Effector memory CD8-positive, alpha-beta T cell (primary cell): ENCODE measurements at regions not wholly inside any gene's neighbourhood (a gene's known extent, or its start where the extent isn't known, plus 50 kb on each side); places are given as distances from the start of the nearest gene placed in this dataset.

Experiments used
- ATAC-seq: fragments of 150-1000 bp; cut with Tn5 transposase; replicated peaks from 2 replicates; pipeline ENCODE4 v1.10.0; 2021; ENCODE audit warnings: mild to moderate bottlenecking, moderate library complexity
- DNase-seq, 3 experiments: peaks; one replicate each; pipeline ENCODE4 v3.0.0; 2021
- H3K27ac Mint-ChIP-seq, 2 donors: one replicate each; pipeline ENCODE4 v1.8.0; 2022; ENCODE audit warnings: mild to moderate bottlenecking in 2 of 2, mixed read lengths in 2 of 2, moderate library complexity in 2 of 2
- H3K27me3 Mint-ChIP-seq, 2 donors: one replicate each; pipeline ENCODE4 v1.8.0; 2022; ENCODE audit warnings: mixed read lengths in 2 of 2
- H3K36me3 Mint-ChIP-seq: one replicate; pipeline ENCODE4 v1.8.0; 2022; ENCODE audit warnings: mild to moderate bottlenecking, moderate library complexity, mixed read lengths; ENCODE audit not compliant: insufficient read depth
- H3K4me1 Mint-ChIP-seq, 2 donors: one replicate each; pipeline ENCODE4 v1.8.0; 2022; ENCODE audit warnings: low read depth in 2 of 2, mixed read lengths in 2 of 2
- H3K4me3 Mint-ChIP-seq, 2 donors: one replicate each; pipeline ENCODE4 v1.8.0; 2022; ENCODE audit warnings: mild to moderate bottlenecking in 2 of 2, mixed read lengths in 2 of 2, moderate library complexity in 2 of 2
- H3K9me3 Mint-ChIP-seq, 2 donors: one replicate each; pipeline ENCODE4 v1.8.0; 2022; ENCODE audit warnings: mixed read lengths in 2 of 2

DNA sequence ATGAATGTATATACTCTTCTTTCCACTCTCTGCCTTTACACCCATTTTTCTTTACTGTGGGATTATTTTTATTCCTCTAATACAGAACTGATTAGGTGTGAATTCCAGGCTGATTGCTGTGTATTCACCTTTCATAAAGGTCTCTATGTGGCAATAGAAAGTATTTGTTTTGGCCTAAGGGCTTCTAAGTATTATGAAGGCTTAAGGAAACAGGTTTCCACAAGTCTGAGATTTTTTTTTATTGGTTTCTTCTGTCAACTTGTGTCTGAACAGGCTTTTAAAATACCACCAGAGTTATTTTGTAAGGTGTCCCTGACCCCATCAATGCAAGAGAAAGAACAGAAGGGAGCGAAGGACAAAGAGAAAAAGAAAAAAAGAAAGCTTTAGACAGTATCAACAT is 1102.0 kb upstream of the SPRY2 start:
- no peak for ATAC-seq
- H3K4me1 Mint-ChIP-seq: no peaks in the 10 kb centered on the region

GRCh38 chr13:81425286-81425685 is 1084.4 kb upstream of the SPRY2 start:
- no peaks in the 10 kb centered on the region for H3K27me3 Mint-ChIP-seq
- DNase-seq (no peak), ATAC-seq (no peak)
- no peaks in the 10 kb centered on the region for H3K4me1 Mint-ChIP-seq
- H3K36me3 Mint-ChIP-seq: no peaks in the 10 kb centered on the region
- no peak overlapping the region for H3K27ac Mint-ChIP-seq
- peaks cover 5 to 7% of the 10 kb centered on the region in 2 donors for H3K9me3 Mint-ChIP-seq
- no peak overlapping the region for H3K4me3 Mint-ChIP-seq

More for the DNA sequence above, 1102.0 kb upstream of the SPRY2 start:
- H3K4me3 Mint-ChIP-seq: no peak overlapping the region
- H3K27me3 Mint-ChIP-seq: no peaks in the 10 kb centered on the region
- H3K36me3 Mint-ChIP-seq: no peaks in the 10 kb centered on the region
- peaks cover 5 to 14% of the 10 kb centered on the region in 2 donors for H3K9me3 Mint-ChIP-seq
- no peak overlapping the region for H3K27ac Mint-ChIP-seq
- no peak for DNase-seq

GRCh38 chr13:81409284-81409683 is 1068.4 kb upstream of the SPRY2 start:
- Mint-ChIP-seq H3K27me3 (no peaks in the 10 kb centered on the region), H3K27ac (no peak overlapping the region), H3K4me3 (no peak overlapping the region), H3K36me3 (no peaks in the 10 kb centered on the region), H3K4me1 (no peaks in the 10 kb centered on the region), H3K9me3 (peaks cover 6 to 22% of the 10 kb centered on the region in 2 donors)
- DNase-seq (no peak), ATAC-seq (no peak)

DNA sequence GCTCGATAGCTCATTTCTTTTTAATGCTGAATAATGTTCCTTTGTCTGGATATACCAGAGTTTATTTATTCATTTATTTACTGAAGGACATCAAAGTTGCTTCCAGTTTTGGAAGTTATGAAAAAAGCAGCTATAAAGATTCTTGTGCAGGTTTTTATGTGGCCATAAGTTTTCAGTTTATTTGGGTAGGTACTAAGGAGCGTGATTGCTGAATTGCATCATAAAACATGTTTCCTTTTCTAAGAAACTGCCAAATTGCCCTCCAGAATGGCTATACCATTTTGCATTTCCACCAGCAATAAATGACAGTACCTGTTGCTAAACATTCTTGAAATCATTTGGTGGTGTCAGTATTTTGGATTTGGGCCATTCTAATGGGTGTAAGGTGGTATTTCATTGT is 1067.7 kb upstream of the SPRY2 start:
- Mint-ChIP-seq H3K27me3 (no peaks in the 10 kb centered on the region), H3K9me3 (peaks cover 4 to 22% of the 10 kb centered on the region in 2 donors), H3K36me3 (no peaks in the 10 kb centered on the region), H3K4me3 (no peak overlapping the region), H3K27ac (no peak overlapping the region), H3K4me1 (no peaks in the 10 kb centered on the region)
- ATAC-seq: no peak
- DNase-seq: no peak

- DNase-seq (no peak), ATAC-seq (no peak)
- Mint-ChIP-seq H3K27me3 (no peaks in the 10 kb centered on the region), H3K36me3 (no peaks in the 10 kb centered on the region), H3K27ac (no peak overlapping the region), H3K4me3 (no peak overlapping the region), H3K9me3 (peaks cover 4 to 22% of the 10 kb centered on the region in 2 donors), H3K4me1 (no peaks in the 10 kb centered on the region)
These were observed 1065.8 kb upstream of the SPRY2 start for GRCh38 chr13:81406639-81407292.

DNA sequence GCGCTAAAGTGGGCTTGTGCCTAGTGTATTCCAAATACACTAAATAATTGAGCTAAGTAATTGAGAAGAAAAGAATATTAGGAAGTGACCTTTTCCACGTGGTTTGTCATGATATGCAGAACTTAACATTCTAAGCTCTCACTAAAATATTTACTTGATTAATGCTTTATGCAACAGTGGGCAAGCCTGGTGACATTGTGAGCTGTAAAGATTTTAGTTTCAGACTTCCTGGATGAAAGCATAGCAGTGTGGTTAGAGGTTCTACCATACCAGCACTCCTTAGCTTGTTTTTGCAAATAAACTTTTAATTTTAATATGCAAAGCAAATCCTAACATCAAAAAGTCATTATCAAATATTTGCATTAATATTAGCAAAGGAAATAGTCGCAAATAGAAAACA is 1065.1 kb upstream of the SPRY2 start:
- DNase-seq (no peak), ATAC-seq (no peak)
- Mint-ChIP-seq H3K27me3 (no peaks in the 10 kb centered on the region), H3K4me1 (no peaks in the 10 kb centered on the region), H3K4me3 (no peak overlapping the region), H3K9me3 (peaks cover 2 to 16% of the 10 kb centered on the region in 2 donors), H3K27ac (no peak overlapping the region), H3K36me3 (no peaks in the 10 kb centered on the region)

DNA sequence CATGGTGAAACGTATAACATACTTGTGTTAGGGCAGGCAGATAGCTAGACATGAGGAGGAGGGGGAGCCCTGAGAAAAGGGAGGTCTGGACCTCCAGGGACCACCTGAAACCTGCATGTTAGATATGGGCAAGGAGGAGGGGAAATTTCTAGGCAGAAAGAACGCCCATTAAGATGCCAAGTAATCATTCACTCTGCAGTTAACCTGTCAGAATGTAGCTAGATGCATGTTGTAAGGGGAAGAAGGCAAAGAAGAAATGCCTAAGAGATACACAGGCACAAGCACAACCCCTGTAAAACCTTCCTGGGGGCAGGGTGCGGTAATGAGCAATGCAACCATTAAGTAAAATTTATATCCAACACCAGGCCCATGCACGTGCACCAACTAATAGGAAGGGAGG is 1055.3 kb upstream of the SPRY2 start:
- Mint-ChIP-seq H3K27ac (no peak overlapping the region), H3K4me3 (no peak overlapping the region), H3K36me3 (no peaks in the 10 kb centered on the region), H3K4me1 (no peaks in the 10 kb centered on the region), H3K9me3 (peaks cover 0 to 6% of the 10 kb centered on the region in 2 donors), H3K27me3 (no peaks in the 10 kb centered on the region)
- DNase-seq: no peak
- ATAC-seq: no peak

DNA sequence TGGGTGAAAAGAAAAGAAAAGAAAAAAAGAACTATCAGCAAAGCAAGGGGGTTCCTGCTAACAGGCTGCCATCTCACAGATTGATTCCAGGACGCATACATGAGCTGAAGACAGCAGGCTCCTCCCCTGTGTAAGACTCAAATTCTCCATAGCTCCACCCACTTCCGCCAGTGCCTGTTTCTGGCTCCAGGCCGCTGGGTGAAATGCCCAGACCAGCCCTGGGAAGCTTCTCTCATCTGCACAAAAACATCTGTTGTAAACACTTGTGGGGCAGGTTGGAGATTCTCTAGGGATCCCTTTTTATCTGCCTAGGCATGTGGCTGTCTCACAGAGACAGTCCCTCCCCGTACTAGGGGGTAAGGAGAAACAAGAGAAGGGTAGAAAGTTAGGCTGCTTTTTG is 1054.4 kb upstream of the SPRY2 start:
- DNase-seq: no peak
- Mint-ChIP-seq H3K4me1 (no peaks in the 10 kb centered on the region), H3K36me3 (no peaks in the 10 kb centered on the region), H3K9me3 (peaks cover 0 to 6% of the 10 kb centered on the region in 2 donors), H3K4me3 (no peak overlapping the region), H3K27ac (no peak overlapping the region), H3K27me3 (no peaks in the 10 kb centered on the region)
- no peak for ATAC-seq

- Mint-ChIP-seq H3K27me3 (no peaks in the 10 kb centered on the region), H3K27ac (no peak overlapping the region), H3K36me3 (no peaks in the 10 kb centered on the region), H3K4me1 (no peaks in the 10 kb centered on the region), H3K9me3 (peaks cover 0 to 6% of the 10 kb centered on the region in 2 donors), H3K4me3 (no peak overlapping the region)
- ATAC-seq: no peak
- no peak for DNase-seq
These were observed 1053.7 kb upstream of the SPRY2 start for GRCh38 chr13:81394640-81395039.

DNA sequence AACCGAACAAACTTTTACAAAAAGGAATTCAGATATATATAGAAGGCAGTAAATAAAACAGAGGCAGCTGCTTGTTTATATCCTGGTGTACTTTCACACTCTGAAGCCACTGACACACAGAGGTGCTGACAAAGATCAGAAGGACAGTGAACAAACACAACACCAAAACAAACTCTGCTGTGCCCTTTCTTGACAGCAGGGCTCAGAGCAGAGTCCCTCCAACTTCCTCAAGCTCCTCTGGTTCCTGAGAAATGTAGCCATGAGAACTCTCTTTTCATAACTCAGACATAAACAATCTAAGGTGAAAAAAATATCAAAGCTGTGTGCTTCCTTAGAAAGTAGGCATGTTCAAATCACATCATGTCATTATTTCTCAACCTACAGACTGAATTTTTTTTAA is 1052.8 kb upstream of the SPRY2 start:
- Mint-ChIP-seq H3K27me3 (no peaks in the 10 kb centered on the region), H3K9me3 (peaks cover 6 to 7% of the 10 kb centered on the region in 2 donors), H3K36me3 (no peaks in the 10 kb centered on the region), H3K4me3 (no peak overlapping the region), H3K4me1 (no peaks in the 10 kb centered on the region), H3K27ac (no peak overlapping the region)
- no peak for DNase-seq
- no peak for ATAC-seq

DNA sequence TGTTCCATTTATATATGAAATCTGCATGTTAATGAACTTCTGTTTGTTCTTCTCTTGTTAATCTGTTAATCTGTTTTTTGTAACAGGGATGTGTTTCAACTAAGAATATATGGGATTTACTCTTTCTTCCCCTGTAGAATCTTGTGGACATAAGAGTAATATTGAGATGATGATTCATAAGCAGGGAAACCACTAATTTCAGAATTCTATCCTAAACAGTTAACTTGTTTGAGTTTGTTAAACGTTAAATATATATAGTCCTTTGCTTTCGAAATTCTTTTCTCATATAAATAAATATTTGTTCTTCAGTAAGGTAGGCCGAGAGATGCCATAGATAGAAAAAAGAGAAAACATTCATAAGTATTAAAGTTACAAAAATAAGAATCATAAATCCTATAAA is 1052.2 kb upstream of the SPRY2 start:
- ATAC-seq (no peak), DNase-seq (no peak)
- Mint-ChIP-seq H3K36me3 (no peaks in the 10 kb centered on the region), H3K4me1 (no peaks in the 10 kb centered on the region), H3K27ac (no peak overlapping the region), H3K4me3 (no peak overlapping the region), H3K27me3 (no peaks in the 10 kb centered on the region), H3K9me3 (peaks cover 6 to 13% of the 10 kb centered on the region in 2 donors)

GRCh38 chr13:81388400-81388799 is 1047.5 kb upstream of the SPRY2 start:
- Mint-ChIP-seq H3K27ac (no peak overlapping the region), H3K36me3 (no peaks in the 10 kb centered on the region), H3K4me1 (no peaks in the 10 kb centered on the region), H3K4me3 (no peak overlapping the region), H3K9me3 (peaks cover 0 to 19% of the 10 kb centered on the region in 2 donors), H3K27me3 (no peaks in the 10 kb centered on the region)
- DNase-seq: no peak
- ATAC-seq: no peak

GRCh38 chr13:81383444-81383843 is 1042.5 kb upstream of the SPRY2 start:
- H3K27ac Mint-ChIP-seq: no peak overlapping the region
- no peaks in the 10 kb centered on the region for H3K27me3 Mint-ChIP-seq
- H3K9me3 Mint-ChIP-seq: peaks cover 2 to 15% of the 10 kb centered on the region in 2 donors
- ATAC-seq: no peak
- no peak overlapping the region for H3K4me3 Mint-ChIP-seq
- H3K36me3 Mint-ChIP-seq: no peaks in the 10 kb centered on the region
- no peaks in the 10 kb centered on the region for H3K4me1 Mint-ChIP-seq
- no peak for DNase-seq

DNA sequence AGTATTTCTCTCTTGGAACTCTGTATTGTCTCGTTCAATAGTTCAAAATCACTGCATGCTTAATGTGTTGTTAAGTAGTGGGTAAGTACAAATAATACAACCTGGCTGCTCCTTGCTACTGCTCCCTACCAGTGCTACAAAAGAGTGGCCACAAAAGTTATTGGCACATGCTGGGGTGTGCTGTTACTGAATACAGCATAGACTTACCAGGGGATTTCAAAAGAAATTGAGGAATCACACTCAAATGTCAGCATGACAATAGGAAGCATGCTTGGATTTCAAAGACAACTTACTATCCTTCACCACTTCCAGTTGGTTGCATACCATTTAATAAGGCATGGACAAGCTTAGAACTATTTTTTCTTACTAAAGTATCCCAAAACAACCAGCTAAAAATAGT is 1041.3 kb upstream of the SPRY2 start:
- Mint-ChIP-seq H3K4me3 (no peak overlapping the region), H3K9me3 (peaks cover 2 to 12% of the 10 kb centered on the region in 2 donors), H3K4me1 (no peaks in the 10 kb centered on the region), H3K27me3 (no peaks in the 10 kb centered on the region), H3K36me3 (no peaks in the 10 kb centered on the region), H3K27ac (no peak overlapping the region)
- DNase-seq: no peak
- no peak for ATAC-seq

DNA sequence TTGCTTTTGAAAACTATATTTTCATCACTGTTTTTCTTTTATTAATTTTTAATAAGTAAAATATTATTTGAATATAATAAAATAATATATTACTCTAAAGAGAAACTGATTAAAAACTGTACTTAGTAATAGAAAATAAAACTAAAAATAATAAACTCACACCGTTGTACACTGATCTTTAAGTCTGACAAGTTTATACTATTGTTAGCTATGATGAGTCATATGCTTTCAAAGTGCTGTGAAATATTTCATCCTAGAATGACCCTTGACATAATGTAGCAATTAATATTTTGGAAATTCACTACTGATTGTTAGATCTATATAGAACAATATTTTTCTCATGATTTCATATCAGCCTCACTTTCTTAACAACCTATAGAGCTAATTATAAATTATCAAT is 1040.6 kb upstream of the SPRY2 start:
- H3K9me3 Mint-ChIP-seq: peaks cover 2 to 12% of the 10 kb centered on the region in 2 donors
- H3K27me3 Mint-ChIP-seq: no peaks in the 10 kb centered on the region
- no peak overlapping the region for H3K4me3 Mint-ChIP-seq
- DNase-seq: no peak
- no peak overlapping the region for H3K27ac Mint-ChIP-seq
- ATAC-seq: no peak
- no peaks in the 10 kb centered on the region for H3K36me3 Mint-ChIP-seq
- no peaks in the 10 kb centered on the region for H3K4me1 Mint-ChIP-seq
